Panc1 (cell line): ENCODE measurements at regions not wholly inside any gene's neighbourhood (a gene's known extent, or its start where the extent isn't known, plus 50 kb on each side); places are given as distances from the start of the nearest gene placed in this dataset.

Source experiments
- ATAC-seq: fragments of 200-7000 bp; cut with Tn5 transposase; 2 replicates; pipeline ENCODE4 v1.9.1; 2020; ENCODE audit warnings: mild to moderate bottlenecking, moderate library complexity
- BruUV-seq: library from RNA; stranded (reverse); fragments of 400-500 nt; replicated peaks from 2 replicates; lab custom pipeline; 2021; lab: Mats Ljungman, UMichigan
- CTCF ChIA-PET: fragments of 300-600 bp; sonication (Branson Sonifier 250); formaldehyde crosslinking; loops from one replicate; lab custom pipeline; 2022; ENCODE audit warnings: antibody characterized with exemption; lab: Charles Lee
- POLR2A ChIA-PET: fragments of 300-600 bp; sonication (Branson Sonifier 250); formaldehyde crosslinking; loops from one replicate; lab custom pipeline; 2022; ENCODE audit warnings: antibody characterized with exemption; lab: Charles Lee
- DNase-seq: peaks from one replicate; pipeline ENCODE4 v3.0.0-alpha.2; 2010; ENCODE audit warnings: low read depth, low spot score
- H3K27ac ChIP-seq: 2 replicates; pipeline ENCODE4 v1.5.1; 2011; ENCODE audit warnings: mild to moderate bottlenecking, low read length, inconsistent platforms
- H3K27me3 ChIP-seq: fragments of 200-500 bp; sonication (Bioruptor generic); 2 replicates; pipeline ENCODE4 v1.6.0; 2014; ENCODE audit warnings: low read length, inconsistent platforms; ENCODE audit not compliant: control insufficient read depth, insufficient read depth
- H3K36me3 ChIP-seq: fragments of 200-500 bp; sonication (Bioruptor generic); 2 replicates; pipeline ENCODE4 v1.5.1; 2014; ENCODE audit warnings: inconsistent platforms, mild to moderate bottlenecking, low read length, moderate library complexity; ENCODE audit not compliant: control insufficient read depth, insufficient read depth
- H3K4me1 ChIP-seq: 2 replicates; pipeline ENCODE4 v1.5.1; 2011; ENCODE audit warnings: inconsistent platforms, mild to moderate bottlenecking, low read length, moderate library complexity; ENCODE audit not compliant: control insufficient read depth, insufficient read depth
- H3K4me3 ChIP-seq, 2 experiments: 2 replicates each; pipeline ENCODE4 v1.5.1; 2011 to 2012; ENCODE audit warnings: low read depth in 2 of 2, low read length in 2 of 2, mild to moderate bottlenecking in 2 of 2, inconsistent platforms in 1 of 2, moderate library complexity in 1 of 2
- H3K9me3 ChIP-seq: fragments of 200-500 bp; sonication (Bioruptor generic); 2 replicates; pipeline ENCODE4 v1.5.1; 2014; ENCODE audit warnings: low read depth, mild to moderate bottlenecking, inconsistent platforms, low read length, moderate library complexity; ENCODE audit not compliant: control insufficient read depth, insufficient read depth
- CTCF ChIP-seq: fragments of 450-650 bp; IDR thresholded peaks from 2 replicates; pipeline ENCODE4 v1.5.1; 2017; ENCODE audit warnings: mild to moderate bottlenecking
- POLR2AphosphoS5 ChIP-seq: IDR thresholded peaks from 2 replicates; pipeline ENCODE4 v1.6.1; 2012; ENCODE audit warnings: mild to moderate bottlenecking, low read depth, low read length, moderate library complexity
- REST ChIP-seq, 2 experiments: IDR thresholded peaks; 2 replicates each; pipeline ENCODE4 v1.6.1; 2011 to 2012; ENCODE audit warnings: low read depth in 2 of 2, control low read depth in 1 of 2, low read length in 1 of 2, mild to moderate bottlenecking in 1 of 2, moderate library complexity in 1 of 2; ENCODE audit not compliant: insufficient read depth in 1 of 2
- SIN3A ChIP-seq: IDR thresholded peaks from 2 replicates; pipeline ENCODE4 v1.6.1; 2012; ENCODE audit warnings: low read depth, mild to moderate bottlenecking, low read length, moderate library complexity, borderline replicate concordance; ENCODE audit not compliant: insufficient read depth
- TCF7L2 ChIP-seq: IDR thresholded peaks from 2 replicates; pipeline ENCODE4 v1.6.1; 2011; ENCODE audit warnings: mild to moderate bottlenecking, low read depth, low read length, inconsistent platforms
- in situ Hi-C: cut with HindIII; loops from 2 replicates; pipeline ENCODE4 v1.10.0; 2016; ENCODE audit warnings: low sequenced_read_pairs, low pct_unique_long_range_greater_than_20kb
- intact Hi-C: fragments of 100-400 bp; cut with micrococcal nuclease; formaldehyde crosslinking; loops from one replicate; pipeline ENCODE4 v1.10.0; 2022; ENCODE audit not compliant: unreplicated experiment

- Histone ChIP-seq H3K27me3 (no peaks in the 10 kb centered on the region), H3K9me3 (no peaks in the 10 kb centered on the region), H3K27ac (no peak overlapping the region), H3K4me1 (no peaks in the 10 kb centered on the region), H3K36me3 (no peaks in the 10 kb centered on the region), H3K4me3 (no peak overlapping the region)
- ATAC-seq (no peak), DNase-seq (no peak)
- intact Hi-C loops: no loop called here
- ChIA-PET CTCF (no interaction called here), POLR2A (no interaction called here)
- in situ Hi-C loops: no loop called here
- TF ChIP-seq CTCF: no peak
- no peak for TF ChIP-seq SIN3A
- no peak for TF ChIP-seq POLR2AphosphoS5
- TF ChIP-seq REST (IDR thresholded peaks at IDR 0.05; ENCODE audit: insufficient read depth in 1 of 2, low read depth in 2 of 2, low read length in 1 of 2): no peak
- TF ChIP-seq TCF7L2: no peak
- BruUV-seq: no TSS peak
Observed at GRCh38 chr3:5616873-5617272, 429.4 kb downstream of the EDEM1 start.

GRCh38 chr3:5618170-5618569 is 430.7 kb downstream of the EDEM1 start:
- Histone ChIP-seq H3K4me1 (no peaks in the 10 kb centered on the region), H3K36me3 (no peaks in the 10 kb centered on the region), H3K9me3 (no peaks in the 10 kb centered on the region), H3K27ac (no peak overlapping the region), H3K27me3 (no peaks in the 10 kb centered on the region), H3K4me3 (no peak overlapping the region)
- no peak for ATAC-seq
- ChIA-PET POLR2A (no interaction called here), CTCF (no interaction called here)
- intact Hi-C loops (no loop called here), in situ Hi-C loops (no loop called here)
- no TSS peak for BruUV-seq
- TF ChIP-seq TCF7L2: no peak
- no peak for TF ChIP-seq CTCF
- no peak for TF ChIP-seq POLR2AphosphoS5
- no peak for TF ChIP-seq REST (IDR thresholded peaks at IDR 0.05; ENCODE audit: insufficient read depth in 1 of 2, low read depth in 2 of 2, low read length in 1 of 2)
- TF ChIP-seq SIN3A: no peak
- no peak for DNase-seq
